ENCODE measurements at regions not wholly inside any gene's neighbourhood (a gene's known extent, or its start where the extent isn't known, plus 50 kb on each side); places are given as distances from the start of the nearest gene placed in this dataset.

DNA sequence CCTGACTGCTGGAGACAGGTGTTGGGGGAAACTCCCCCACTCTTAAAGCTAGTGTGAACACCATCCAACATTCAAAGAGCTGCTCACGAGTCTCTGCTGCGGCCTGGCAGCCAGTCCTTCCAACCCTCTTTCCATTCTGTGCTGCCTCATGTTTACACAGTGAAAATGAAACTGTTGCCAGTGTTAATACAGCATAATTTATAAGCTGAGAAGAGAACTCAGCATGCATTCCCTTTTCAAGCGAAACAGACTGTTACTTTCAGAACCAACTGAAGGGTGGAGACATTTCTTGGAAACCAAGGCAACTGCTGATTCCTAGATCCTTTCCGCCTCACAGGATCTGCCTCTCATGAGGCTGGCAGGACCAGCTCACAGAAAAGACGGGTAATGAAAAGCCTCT, 533.8 kb upstream of the ID4 start:
- Mint-ChIP-seq H3K27me3 (ENCODE audit: low read depth, poor library complexity) (no peaks in the 10 kb centered on the region), H3K4me1 (peaks cover 50% of the 10 kb centered on the region), H3K9me3 (peaks cover 5% of the 10 kb centered on the region), H3K27ac (peak overlapping the region; percentile 22), H3K4me3 (no peak overlapping the region), H3K36me3 (ENCODE audit: low read depth) (no peaks in the 10 kb centered on the region)
- TF ChIP-seq, protein P1, sequence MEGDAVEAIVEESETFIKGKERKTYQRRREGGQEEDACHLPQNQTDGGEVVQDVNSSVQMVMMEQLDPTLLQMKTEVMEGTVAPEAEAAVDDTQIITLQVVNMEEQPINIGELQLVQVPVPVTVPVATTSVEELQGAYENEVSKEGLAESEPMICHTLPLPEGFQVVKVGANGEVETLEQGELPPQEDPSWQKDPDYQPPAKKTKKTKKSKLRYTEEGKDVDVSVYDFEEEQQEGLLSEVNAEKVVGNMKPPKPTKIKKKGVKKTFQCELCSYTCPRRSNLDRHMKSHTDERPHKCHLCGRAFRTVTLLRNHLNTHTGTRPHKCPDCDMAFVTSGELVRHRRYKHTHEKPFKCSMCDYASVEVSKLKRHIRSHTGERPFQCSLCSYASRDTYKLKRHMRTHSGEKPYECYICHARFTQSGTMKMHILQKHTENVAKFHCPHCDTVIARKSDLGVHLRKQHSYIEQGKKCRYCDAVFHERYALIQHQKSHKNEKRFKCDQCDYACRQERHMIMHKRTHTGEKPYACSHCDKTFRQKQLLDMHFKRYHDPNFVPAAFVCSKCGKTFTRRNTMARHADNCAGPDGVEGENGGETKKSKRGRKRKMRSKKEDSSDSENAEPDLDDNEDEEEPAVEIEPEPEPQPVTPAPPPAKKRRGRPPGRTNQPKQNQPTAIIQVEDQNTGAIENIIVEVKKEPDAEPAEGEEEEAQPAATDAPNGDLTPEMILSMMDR (IDR thresholded peaks at IDR 0.05) = no peak
- no peak for DNase-seq

DNA sequence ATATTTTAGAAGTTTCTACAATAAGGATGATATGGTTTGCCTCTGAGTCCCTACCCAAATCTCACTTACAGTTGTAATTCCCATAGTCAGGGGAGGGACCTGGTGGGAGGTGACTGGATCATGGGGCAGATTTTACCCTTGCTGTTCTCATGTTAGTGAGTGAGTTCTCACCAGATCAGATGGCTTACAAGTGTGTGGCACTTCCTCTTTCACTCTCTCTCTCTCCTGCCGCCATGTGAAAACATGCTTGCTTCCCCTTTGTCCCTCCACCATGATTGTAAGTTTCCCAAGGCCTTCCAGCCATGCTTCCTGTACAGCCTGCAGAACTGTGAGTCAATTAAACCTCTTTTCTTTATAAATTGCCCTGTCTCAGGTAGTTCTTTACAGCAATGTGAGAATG, 527.5 kb upstream of the ID4 start:
- H3K4me1 Mint-ChIP-seq = peaks cover 34% of the 10 kb centered on the region
- H3K4me3 Mint-ChIP-seq = no peak overlapping the region
- TF ChIP-seq, protein P1 (IDR thresholded peaks at IDR 0.05) = no peak
- no peak for DNase-seq
- H3K27me3 Mint-ChIP-seq (ENCODE audit: low read depth, poor library complexity) = no peaks in the 10 kb centered on the region
- H3K9me3 Mint-ChIP-seq = peaks cover 13% of the 10 kb centered on the region
- no peak overlapping the region for H3K27ac Mint-ChIP-seq
- peaks cover 13% of the 10 kb centered on the region for H3K36me3 Mint-ChIP-seq (ENCODE audit: low read depth)

DNA sequence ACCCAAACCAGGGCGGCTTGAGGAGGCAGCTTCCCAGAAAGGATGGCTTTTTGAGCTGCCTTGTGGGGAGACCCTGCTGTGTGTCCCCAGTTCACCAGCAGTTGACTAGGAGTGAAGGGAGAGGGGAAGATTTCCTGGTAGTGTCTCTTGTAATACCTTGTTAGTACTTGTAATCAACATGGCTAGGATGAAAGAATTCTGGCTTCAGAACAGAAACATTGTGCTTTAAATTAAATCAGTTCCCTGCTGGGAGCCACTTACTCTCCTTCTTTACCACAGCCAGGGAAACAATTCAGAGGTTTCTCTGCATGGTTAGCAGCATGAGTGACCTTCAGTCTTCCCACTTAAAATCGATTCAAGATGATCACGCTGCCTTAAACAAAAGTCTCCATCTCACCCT, 525.4 kb upstream of the ID4 start:
- TF ChIP-seq, protein P1 (IDR thresholded peaks at IDR 0.05) = no peak
- no peak for DNase-seq
- no peaks in the 10 kb centered on the region for H3K27me3 Mint-ChIP-seq (ENCODE audit: low read depth, poor library complexity)
- H3K36me3 Mint-ChIP-seq (ENCODE audit: low read depth) = peaks cover 13% of the 10 kb centered on the region
- H3K4me1 Mint-ChIP-seq = peaks cover 26% of the 10 kb centered on the region
- peaks cover 13% of the 10 kb centered on the region for H3K9me3 Mint-ChIP-seq
- H3K4me3 Mint-ChIP-seq = no peak overlapping the region
- peak overlapping the region; percentile 71 for H3K27ac Mint-ChIP-seq

DNA sequence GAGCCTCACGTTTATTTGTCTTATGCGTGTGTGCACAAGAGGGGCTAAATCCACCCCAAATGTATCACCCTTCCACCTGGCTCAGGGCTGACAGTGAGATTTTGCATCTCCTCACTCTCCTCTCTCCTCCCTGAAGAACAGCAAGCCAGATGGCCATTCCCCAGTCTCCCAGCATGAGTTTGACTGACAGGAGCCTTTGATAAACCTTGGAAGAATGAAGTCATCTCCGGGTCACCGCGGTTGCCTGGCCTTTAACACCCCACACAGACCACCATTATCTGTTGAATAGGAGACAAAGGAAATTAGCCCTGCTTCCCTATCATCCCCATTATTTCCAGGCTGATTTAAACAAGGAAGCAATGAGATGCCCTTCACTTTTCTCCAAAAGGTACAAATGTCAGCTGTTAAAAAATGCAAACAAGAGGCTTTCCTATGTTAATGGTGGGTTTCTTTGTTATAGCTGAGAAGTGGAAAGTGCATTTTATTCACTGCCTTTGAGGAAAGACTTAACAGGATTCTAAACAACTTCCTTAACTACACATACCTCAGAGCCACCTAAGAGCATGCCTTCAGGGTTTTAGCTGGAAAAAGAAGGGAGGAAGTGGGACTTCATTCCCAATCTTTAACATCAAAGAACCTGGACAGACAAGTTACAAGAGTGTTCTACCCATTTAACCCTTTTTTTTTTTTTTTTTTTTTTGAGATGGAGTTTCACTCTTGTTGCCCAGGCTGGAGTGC, 524.8 kb upstream of the ID4 start:
- Mint-ChIP-seq H3K36me3 (ENCODE audit: low read depth) (peaks cover 13% of the 10 kb centered on the region), H3K4me1 (peaks cover 26% of the 10 kb centered on the region), H3K4me3 (no peak overlapping the region), H3K27ac (peak overlapping the region; percentile 71), H3K9me3 (peaks cover 13% of the 10 kb centered on the region), H3K27me3 (ENCODE audit: low read depth, poor library complexity) (no peaks in the 10 kb centered on the region)
- DNase-seq = no peak
- TF ChIP-seq, protein P1 (IDR thresholded peaks at IDR 0.05) = no peak

DNA sequence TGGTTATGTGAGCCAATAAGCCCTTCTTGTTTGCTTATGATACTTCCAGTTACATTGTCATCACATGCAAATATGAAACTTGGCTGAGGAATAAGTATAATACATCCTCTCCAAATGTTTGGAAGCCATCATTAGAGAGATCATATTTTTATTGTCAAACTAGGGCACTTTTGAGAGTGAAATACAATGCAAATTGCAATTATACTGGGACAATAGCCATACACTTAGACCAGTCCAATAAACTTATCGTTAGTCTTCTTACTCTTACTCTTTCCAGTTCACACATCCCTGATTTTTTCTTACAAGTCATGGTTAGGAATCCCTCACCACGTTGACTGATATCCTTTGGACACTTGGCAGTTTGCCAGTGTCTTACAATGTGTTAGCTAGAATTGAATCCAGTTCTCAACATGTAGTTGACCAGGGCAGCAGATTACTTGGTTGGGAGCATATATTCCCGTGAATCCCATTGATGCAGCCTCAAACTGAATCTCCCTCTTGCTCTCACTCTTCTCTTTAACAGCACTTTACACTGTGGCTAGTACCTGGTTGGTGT, 519.7 kb upstream of the ID4 start:
- TF ChIP-seq, protein P1 (IDR thresholded peaks at IDR 0.05) = no peak
- no peak overlapping the region for H3K27ac Mint-ChIP-seq
- H3K9me3 Mint-ChIP-seq = no peaks in the 10 kb centered on the region
- no peak overlapping the region for H3K4me3 Mint-ChIP-seq
- DNase-seq = no peak
- peaks cover 6% of the 10 kb centered on the region for H3K4me1 Mint-ChIP-seq
- no peaks in the 10 kb centered on the region for H3K27me3 Mint-ChIP-seq (ENCODE audit: low read depth, poor library complexity)
- H3K36me3 Mint-ChIP-seq (ENCODE audit: low read depth) = no peaks in the 10 kb centered on the region

- no peak for DNase-seq
- H3K36me3 Mint-ChIP-seq (ENCODE audit: low read depth) = no peaks in the 10 kb centered on the region
- H3K4me1 Mint-ChIP-seq = no peaks in the 10 kb centered on the region
- no peaks in the 10 kb centered on the region for H3K27me3 Mint-ChIP-seq (ENCODE audit: low read depth, poor library complexity)
- no peaks in the 10 kb centered on the region for H3K9me3 Mint-ChIP-seq
- no peak overlapping the region for H3K27ac Mint-ChIP-seq
- TF ChIP-seq, protein P1 (IDR thresholded peaks at IDR 0.05) = no peak
- no peak overlapping the region for H3K4me3 Mint-ChIP-seq
Observed at GRCh38 chr6:19319005-19319404, 518.2 kb upstream of the ID4 start.

Data from nephron progenitor cell (in vitro differentiated cells).